PC-3 (cell line): ENCODE measurements at regions not wholly inside any gene's neighbourhood (a gene's known extent, or its start where the extent isn't known, plus 50 kb on each side); places are given as distances from the start of the nearest gene placed in this dataset.

Source experiments
- ATAC-seq: fragments of 200-7000 bp; cut with Tn5 transposase; 2 replicates; pipeline ENCODE4 v1.9.1; 2020; ENCODE audit warnings: mild to moderate bottlenecking, moderate library complexity
- BruUV-seq: library from RNA; stranded (reverse); fragments of 400-500 nt; replicated peaks from 2 replicates; lab custom pipeline; 2021; lab: Mats Ljungman, UMichigan
- CTCF ChIA-PET: fragments of 300-600 bp; sonication (Branson Sonifier 250); formaldehyde crosslinking; loops from one replicate; lab custom pipeline; 2022; ENCODE audit warnings: antibody characterized with exemption; lab: Charles Lee
- POLR2A ChIA-PET: fragments of 300-600 bp; sonication (Branson Sonifier 250); formaldehyde crosslinking; loops from one replicate; lab custom pipeline; 2022; ENCODE audit warnings: antibody characterized with exemption; ENCODE audit not compliant: unreplicated experiment; lab: Charles Lee
- DNase-seq: peaks from one replicate; pipeline ENCODE4 v3.0.0-alpha.2; 2015
- H2AFZ ChIP-seq: fragments of 300-600 bp; sonication (generic); 2 replicates; pipeline ENCODE4 v1.6.0; 2016; ENCODE audit warnings: antibody characterized with exemption, low read length
- H3F3A ChIP-seq: fragments of 300-600 bp; sonication (generic); one replicate; pipeline ENCODE4 v1.6.0; 2017; ENCODE audit warnings: antibody characterized with exemption, low read length, control low read depth, mild to moderate bottlenecking; ENCODE audit not compliant: unreplicated experiment
- H3K27ac ChIP-seq: fragments of 300-600 bp; sonication (generic); 2 replicates; pipeline ENCODE4 v1.5.1; 2016; ENCODE audit warnings: mild to moderate bottlenecking, low read length
- H3K27me3 ChIP-seq: fragments of 300-600 bp; sonication (generic); 2 replicates; pipeline ENCODE4 v1.6.1; 2016; ENCODE audit warnings: low read length, mixed read lengths
- H3K36me3 ChIP-seq: fragments of 300-600 bp; sonication (generic); 2 replicates; pipeline ENCODE4 v1.6.1; 2016; ENCODE audit warnings: low read depth, mixed run types, low read length, mixed read lengths
- H3K4me1 ChIP-seq: fragments of 300-600 bp; sonication (generic); 2 replicates; pipeline ENCODE4 v1.5.1; 2016; ENCODE audit warnings: low read length; ENCODE audit not compliant: insufficient read depth
- H3K4me2 ChIP-seq: fragments of 300-600 bp; sonication (generic); 2 replicates; pipeline ENCODE4 v1.6.0; 2016; ENCODE audit warnings: low read length
- H3K4me3 ChIP-seq: fragments of 300-600 bp; sonication (generic); 2 replicates; pipeline ENCODE4 v1.5.1; 2016; ENCODE audit warnings: mild to moderate bottlenecking, low read length, mixed read lengths
- H3K79me2 ChIP-seq: fragments of 300-600 bp; sonication (generic); 2 replicates; pipeline ENCODE4 v1.6.1; 2017; ENCODE audit warnings: low read length, mixed read lengths
- H3K9ac ChIP-seq: fragments of 300-600 bp; sonication (generic); 2 replicates; pipeline ENCODE4 v1.6.0; 2016; ENCODE audit warnings: mild to moderate bottlenecking, low read length
- H3K9me2 ChIP-seq: fragments of 300-600 bp; sonication (generic); replicated peaks from 2 replicates; pipeline ENCODE4 v1.6.1; 2016; ENCODE audit warnings: mixed run types, low read length, mixed read lengths
- H3K9me3 ChIP-seq: fragments of 300-600 bp; sonication (generic); 2 replicates; pipeline ENCODE4 v1.6.1; 2016; ENCODE audit warnings: low read length, mixed read lengths
- H4K20me1 ChIP-seq: fragments of 300-600 bp; sonication (generic); 2 replicates; pipeline ENCODE4 v1.6.1; 2016; ENCODE audit warnings: low read length, mixed read lengths
- CTCF ChIP-seq: fragments of 300-600 bp; sonication (generic); conservative IDR thresholded peaks from 2 replicates; pipeline ENCODE4 v1.5.1; 2017; ENCODE audit warnings: antibody characterized with exemption, low read depth, mild to moderate bottlenecking, low read length
- EZH2 ChIP-seq: fragments of 300-600 bp; sonication (generic); IDR thresholded peaks from one replicate; pipeline ENCODE4 v1.6.1; 2017; ENCODE audit warnings: antibody characterized with exemption, mild to moderate bottlenecking, low read length; ENCODE audit not compliant: unreplicated experiment
- EZH2phosphoT487 ChIP-seq: fragments of 300-600 bp; sonication (generic); IDR thresholded peaks from 2 replicates; pipeline ENCODE4 v1.6.1; 2018; ENCODE audit warnings: mild to moderate bottlenecking, antibody characterized with exemption, low read length, borderline replicate concordance
- intact Hi-C: fragments of 100-400 bp; cut with micrococcal nuclease; formaldehyde crosslinking; loops from 2 replicates; pipeline ENCODE4 v1.9.0; 2023

- Histone ChIP-seq H3K9me2 (no peaks in the 10 kb centered on the region), H2AFZ (no peak overlapping the region), H3K36me3 (no peaks in the 10 kb centered on the region), H3K27ac (no peak overlapping the region), H3K9ac (no peak overlapping the region), H3K27me3 (no peaks in the 10 kb centered on the region), H4K20me1 (no peaks in the 10 kb centered on the region), H3K9me3 (no peaks in the 10 kb centered on the region), H3K4me2 (no peak overlapping the region), H3K79me2 (no peaks in the 10 kb centered on the region), H3K4me1 (no peaks in the 10 kb centered on the region), H3K4me3 (no peak overlapping the region), H3F3A (no peaks in the 10 kb centered on the region)
- no peak for DNase-seq
- CTCF ChIA-PET = no interaction called here
- intact Hi-C loops = no loop called here
- TF ChIP-seq CTCF (no peak), EZH2phosphoT487 (no peak), EZH2 (no peak)
- BruUV-seq = no TSS peak
- ATAC-seq = no peak
- POLR2A ChIA-PET = no interaction called here
Observed at GRCh38 chr10:125249948-125250347, 89.6 kb upstream of the CTBP2 start.

- intact Hi-C loops = no loop called here
- Histone ChIP-seq H3K4me1 (no peaks in the 10 kb centered on the region), H3K36me3 (no peaks in the 10 kb centered on the region), H3K9ac (no peak overlapping the region), H2AFZ (no peak overlapping the region), H3K27me3 (no peaks in the 10 kb centered on the region), H3F3A (no peaks in the 10 kb centered on the region), H3K4me2 (no peak overlapping the region), H3K4me3 (no peak overlapping the region), H3K9me3 (no peaks in the 10 kb centered on the region), H3K27ac (no peak overlapping the region), H3K9me2 (no peaks in the 10 kb centered on the region), H3K79me2 (no peaks in the 10 kb centered on the region), H4K20me1 (no peaks in the 10 kb centered on the region)
- no TSS peak for BruUV-seq
- ChIA-PET POLR2A (no interaction called here), CTCF (no interaction called here)
- no peak for ATAC-seq
- no peak for DNase-seq
- TF ChIP-seq CTCF (no peak), EZH2 (no peak), EZH2phosphoT487 (no peak)
Observed at GRCh38 chr10:125248489-125248888, 88.1 kb upstream of the CTBP2 start.

- DNase-seq (no peak), ATAC-seq (no peak)
- Histone ChIP-seq H3K27me3 (no peaks in the 10 kb centered on the region), H3F3A (no peaks in the 10 kb centered on the region), H3K9me2 (no peaks in the 10 kb centered on the region), H3K4me1 (no peaks in the 10 kb centered on the region), H3K36me3 (no peaks in the 10 kb centered on the region), H3K27ac (no peak overlapping the region), H3K4me3 (no peak overlapping the region), H3K79me2 (no peaks in the 10 kb centered on the region), H3K9me3 (no peaks in the 10 kb centered on the region), H2AFZ (no peak overlapping the region), H3K9ac (no peak overlapping the region), H4K20me1 (no peaks in the 10 kb centered on the region), H3K4me2 (no peak overlapping the region)
- intact Hi-C loops = no loop called here
- BruUV-seq = no TSS peak
- TF ChIP-seq EZH2phosphoT487 = no peak
- TF ChIP-seq CTCF = no peak
- no peak for TF ChIP-seq EZH2
- ChIA-PET CTCF (no interaction called here), POLR2A (no interaction called here)
Observed at GRCh38 chr10:125247576-125247975, 87.2 kb upstream of the CTBP2 start.
